ENCODE measurements at regions not wholly inside any gene's neighbourhood (a gene's known extent, or its start where the extent isn't known, plus 50 kb on each side); places are given as distances from the start of the nearest gene placed in this dataset.

GRCh38 chr20:22515264-22515663 lies 69.1 kb downstream of the FOXA2 start:
- no peak for TF ChIP-seq TAF1 (IDR thresholded peaks at IDR 0.05; ENCODE audit: low read depth, low read length)
- no peak for TF ChIP-seq CTCF (IDR thresholded peaks at IDR 0.05; ENCODE audit: control extremely low read depth in 1 of 3, insufficient read depth in 1 of 3, low read depth in 1 of 3, low read length in 3 of 3)
- no peak for TF ChIP-seq CREB1 (IDR thresholded peaks at IDR 0.05)
- no peak for TF ChIP-seq FOSL1 (IDR thresholded peaks at IDR 0.05; ENCODE audit: insufficient read depth, low read depth, low read length)
- no peak for TF ChIP-seq E2F6 (IDR thresholded peaks at IDR 0.05)
- TF ChIP-seq TEAD4 (IDR thresholded peaks at IDR 0.05; ENCODE audit: low read depth, low read length), result no peak
- no peak for TF ChIP-seq ZNF274 (IDR thresholded peaks at IDR 0.05; ENCODE audit: borderline replicate concordance, extremely low read depth, low read length)
- no peak for TF ChIP-seq ATF2 (IDR thresholded peaks at IDR 0.05; ENCODE audit: low read length)
- no peak for TF ChIP-seq USF2 (IDR thresholded peaks at IDR 0.05; ENCODE audit: low read length)
- TF ChIP-seq GABPA (IDR thresholded peaks at IDR 0.05; ENCODE audit: borderline replicate concordance, insufficient read depth, low read length), result no peak
- no peak for TF ChIP-seq RFX5 (IDR thresholded peaks at IDR 0.05; ENCODE audit: borderline replicate concordance, low read depth, low read length)
- no peak for TF ChIP-seq NRF1 (IDR thresholded peaks at IDR 0.05; ENCODE audit: low read depth, low read length)
- no peak for TF ChIP-seq CBX8 (IDR thresholded peaks at IDR 0.05; ENCODE audit: borderline replicate concordance, low read depth, low read length)
- no peak for TF ChIP-seq PHF8 (conservative IDR thresholded peaks at IDR 0.05; ENCODE audit: low read depth, low read length)

Measured in H1 (cell line).